Retina (tissue), 1 donor: ENCODE measurements at regions not wholly inside any gene's neighbourhood (a gene's known extent, or its start where the extent isn't known, plus 50 kb on each side); places are given as distances from the start of the nearest gene placed in this dataset.
"Not testable (repeated sequence)": the region's sequence is repeated elsewhere in the genome, so short reads cannot be mapped to it uniquely, and the experiment has no call there.

ENCODE experiments used
- DNase-seq: peaks from one replicate; pipeline ENCODE4 v3.0.0-alpha.2; 2016

- DNase-seq: no peak
Measured at GRCh38 chr16:16945207-16945606, 525.6 kb downstream of the XYLT1 start.

- DNase-seq: no peak
Measured at GRCh38 chr16:16956376-16956775, 514.4 kb downstream of the XYLT1 start.

- no peak for DNase-seq
Measured at GRCh38 chr16:16960785-16961184, 510.0 kb downstream of the XYLT1 start.

GRCh38 chr16:16966439-16966838 lies 504.3 kb downstream of the XYLT1 start:
- no peak for DNase-seq

GRCh38 chr16:16971042-16971441 lies 499.7 kb downstream of the XYLT1 start:
- no peak for DNase-seq

GRCh38 chr16:16972831-16973230 lies 497.9 kb downstream of the XYLT1 start:
- DNase-seq: no peak

GRCh38 chr16:16973707-16974591 lies 496.8 kb downstream of the XYLT1 start:
- no peak for DNase-seq

GRCh38 chr16:16982614-16983013 lies 488.1 kb downstream of the XYLT1 start:
- no peak for DNase-seq

- no peak for DNase-seq
Measured at GRCh38 chr16:16983582-16983981, 487.2 kb downstream of the XYLT1 start.

- not testable (repeated sequence) for DNase-seq
Measured at GRCh38 chr16:16984091-16984490, 486.7 kb downstream of the XYLT1 start.

GRCh38 chr16:16985707-16986106 lies 485.1 kb downstream of the XYLT1 start:
- DNase-seq: no peak

GRCh38 chr16:16988963-16989362 lies 481.8 kb downstream of the XYLT1 start:
- no peak for DNase-seq

- DNase-seq: no peak
Measured at GRCh38 chr16:16989368-16989767, 481.4 kb downstream of the XYLT1 start.

- no peak for DNase-seq
Measured at GRCh38 chr16:16991711-16992110, 479.0 kb downstream of the XYLT1 start.

- DNase-seq: peak; percentile 41
Measured at GRCh38 chr16:16992975-16993765, 477.6 kb downstream of the XYLT1 start.

GRCh38 chr16:16994831-16995230 lies 475.9 kb downstream of the XYLT1 start:
- DNase-seq: no peak

GRCh38 chr16:16996827-16997226 lies 473.9 kb downstream of the XYLT1 start:
- no peak for DNase-seq

GRCh38 chr16:16997349-16997748 lies 473.4 kb downstream of the XYLT1 start:
- no peak for DNase-seq

GRCh38 chr16:17001471-17001870 lies 469.3 kb downstream of the XYLT1 start:
- DNase-seq: no peak

GRCh38 chr16:17002565-17002964 lies 468.2 kb downstream of the XYLT1 start:
- no peak for DNase-seq

GRCh38 chr16:17005963-17006362 lies 464.8 kb downstream of the XYLT1 start:
- DNase-seq: not testable (repeated sequence)

- no peak for DNase-seq
Measured at GRCh38 chr16:17011712-17012111, 459.0 kb downstream of the XYLT1 start.

- DNase-seq: no peak
Measured at GRCh38 chr16:17013038-17013437, 457.7 kb downstream of the XYLT1 start.
